ENCODE measurements at regions not wholly inside any gene's neighbourhood (a gene's known extent, or its start where the extent isn't known, plus 50 kb on each side); places are given as distances from the start of the nearest gene placed in this dataset.
"Not testable (repeated sequence)": the region's sequence is repeated elsewhere in the genome, so short reads cannot be mapped to it uniquely, and the experiment has no call there.

- no peak for DNase-seq (ENCODE audit: low read depth)
These were observed 126.3 kb upstream of the ANO1 start for GRCh38 chr11:69951821-69952220.

- not testable (repeated sequence) for DNase-seq (ENCODE audit: low read depth)
These were observed 125.7 kb upstream of the ANO1 start for GRCh38 chr11:69952229-69952975.

- DNase-seq (ENCODE audit: low read depth), result no peak
These were observed 124.8 kb upstream of the ANO1 start for GRCh38 chr11:69953356-69953755.

GRCh38 chr11:69954756-69955155 is 123.4 kb upstream of the ANO1 start:
- DNase-seq (ENCODE audit: low read depth), result no peak

- no peak for DNase-seq (ENCODE audit: low read depth)
These were observed 121.4 kb upstream of the ANO1 start for GRCh38 chr11:69956669-69957190.

GRCh38 chr11:69957849-69958248 is 120.3 kb upstream of the ANO1 start:
- no peak for DNase-seq (ENCODE audit: low read depth)

- no peak for DNase-seq (ENCODE audit: low read depth)
These were observed 119.8 kb upstream of the ANO1 start for GRCh38 chr11:69958308-69958707.

GRCh38 chr11:69959461-69959860 is 118.7 kb upstream of the ANO1 start:
- DNase-seq (ENCODE audit: low read depth), result no peak

- no peak for DNase-seq (ENCODE audit: low read depth)
These were observed 116.4 kb upstream of the ANO1 start for GRCh38 chr11:69961738-69962137.

GRCh38 chr11:69962152-69962551 is 116.0 kb upstream of the ANO1 start:
- no peak for DNase-seq (ENCODE audit: low read depth)

- DNase-seq (ENCODE audit: low read depth), result no peak
These were observed 114.4 kb upstream of the ANO1 start for GRCh38 chr11:69963533-69964246.

GRCh38 chr11:69964247-69964643 is 113.9 kb upstream of the ANO1 start:
- DNase-seq (ENCODE audit: low read depth), result no peak

GRCh38 chr11:69965821-69966582 is 112.1 kb upstream of the ANO1 start:
- no peak for DNase-seq (ENCODE audit: low read depth)

GRCh38 chr11:69966583-69966835 is 111.6 kb upstream of the ANO1 start:
- DNase-seq (ENCODE audit: low read depth), result no peak

- no peak for DNase-seq (ENCODE audit: low read depth)
These were observed 111.1 kb upstream of the ANO1 start for GRCh38 chr11:69966910-69967483.

- DNase-seq (ENCODE audit: low read depth), result no peak
These were observed 110.6 kb upstream of the ANO1 start for GRCh38 chr11:69967484-69967883.

- no peak for DNase-seq (ENCODE audit: low read depth)
These were observed 109.4 kb upstream of the ANO1 start for GRCh38 chr11:69968396-69969347.

GRCh38 chr11:69969890-69970784 is 108.0 kb upstream of the ANO1 start:
- no peak for DNase-seq (ENCODE audit: low read depth)

GRCh38 chr11:69970785-69971535 is 107.2 kb upstream of the ANO1 start:
- no peak for DNase-seq (ENCODE audit: low read depth)

GRCh38 chr11:69971741-69972140 is 106.4 kb upstream of the ANO1 start:
- DNase-seq (ENCODE audit: low read depth), result no peak
